ENCODE measurements at regions not wholly inside any gene's neighbourhood (a gene's known extent, or its start where the extent isn't known, plus 50 kb on each side); places are given as distances from the start of the nearest gene placed in this dataset.
A peak's percentile ranks its signal among the peaks of the same experiment; 100 is the strongest.

GRCh38 chr5:167633931-167634341 lies 657.5 kb upstream of the WWC1 start:
- no peak for TF ChIP-seq CTCF (IDR thresholded peaks at IDR 0.05; ENCODE audit: low read depth, low read length, missing control alignments)
- DNase-seq (ENCODE audit: low read depth): peak; percentile 93
- no peak overlapping the region for H3K4me3 ChIP-seq (ENCODE audit: low read depth, low read length)
- in situ Hi-C loops (cut with HindIII; ENCODE audit: low sequenced_read_pairs): no loop called here

- DNase-seq (ENCODE audit: low read depth): peak; percentile 29
- in situ Hi-C loops (cut with HindIII; ENCODE audit: low sequenced_read_pairs): no loop called here
- no peak for TF ChIP-seq CTCF (IDR thresholded peaks at IDR 0.05; ENCODE audit: low read depth, low read length, missing control alignments)
- H3K4me3 ChIP-seq (ENCODE audit: low read depth, low read length): no peak overlapping the region
Measured at GRCh38 chr5:167634432-167634831, 657.0 kb upstream of the WWC1 start.

- no peak for TF ChIP-seq CTCF (IDR thresholded peaks at IDR 0.05; ENCODE audit: low read depth, low read length, missing control alignments)
- DNase-seq (ENCODE audit: low read depth): no peak
- in situ Hi-C loops (cut with HindIII; ENCODE audit: low sequenced_read_pairs): no loop called here
- no peak overlapping the region for H3K4me3 ChIP-seq (ENCODE audit: low read depth, low read length)
Measured at GRCh38 chr5:167638816-167639215, 652.6 kb upstream of the WWC1 start.

- H3K4me3 ChIP-seq (ENCODE audit: low read depth, low read length): no peak overlapping the region
- in situ Hi-C loops (cut with HindIII; ENCODE audit: low sequenced_read_pairs): no loop called here
- DNase-seq (ENCODE audit: low read depth): no peak
- no peak for TF ChIP-seq CTCF (IDR thresholded peaks at IDR 0.05; ENCODE audit: low read depth, low read length, missing control alignments)
Measured at GRCh38 chr5:167639273-167639672, 652.2 kb upstream of the WWC1 start.

GRCh38 chr5:167639766-167640165 lies 651.7 kb upstream of the WWC1 start:
- no peak for DNase-seq (ENCODE audit: low read depth)
- in situ Hi-C loops (cut with HindIII; ENCODE audit: low sequenced_read_pairs): no loop called here
- H3K4me3 ChIP-seq (ENCODE audit: low read depth, low read length): no peak overlapping the region
- no peak for TF ChIP-seq CTCF (IDR thresholded peaks at IDR 0.05; ENCODE audit: low read depth, low read length, missing control alignments)

- no peak for TF ChIP-seq CTCF (IDR thresholded peaks at IDR 0.05; ENCODE audit: low read depth, low read length, missing control alignments)
- DNase-seq (ENCODE audit: low read depth): no peak
- in situ Hi-C loops (cut with HindIII; ENCODE audit: low sequenced_read_pairs): no loop called here
Measured at GRCh38 chr5:167642181-167642580, 649.3 kb upstream of the WWC1 start.

More at GRCh38 chr5:167642181-167642580, 649.3 kb upstream of the WWC1 start:
- H3K4me3 ChIP-seq (ENCODE audit: low read depth, low read length): no peak overlapping the region

Data from astrocyte of the cerebellum (primary cell).